Posterior vena cava (tissue), 2 donors: ENCODE measurements at regions not wholly inside any gene's neighbourhood (a gene's known extent, or its start where the extent isn't known, plus 50 kb on each side); places are given as distances from the start of the nearest gene placed in this dataset.

ENCODE experiments used
- DNase-seq: peaks from one replicate; pipeline ENCODE4 v3.0.0-alpha.2; 2020; ENCODE audit warnings: low spot score
- intact Hi-C, 2 donors: fragments of 100-400 bp; cut with DNase I; formaldehyde crosslinking; loops; one replicate each; pipeline versions ENCODE4 v1.14.1 to v1.14.2; 2022 to 2023
- donor health status: DM: yes; HTN: yes; CAD: no.
- donor health status: DM: yes; HTN: yes; CAD: no.

- no peak for DNase-seq
- intact Hi-C loops: no loop called here
Measured at GRCh38 chr5:105817416-105817815, 1853.3 kb downstream of the EFNA5 start.

GRCh38 chr5:105816961-105817360, 1853.8 kb downstream of the EFNA5 start:
- no peak for DNase-seq
- intact Hi-C loops: no loop called here

- intact Hi-C loops: no loop called here
- DNase-seq: no peak
Measured at GRCh38 chr5:105812304-105812703, 1858.4 kb downstream of the EFNA5 start.

DNA sequence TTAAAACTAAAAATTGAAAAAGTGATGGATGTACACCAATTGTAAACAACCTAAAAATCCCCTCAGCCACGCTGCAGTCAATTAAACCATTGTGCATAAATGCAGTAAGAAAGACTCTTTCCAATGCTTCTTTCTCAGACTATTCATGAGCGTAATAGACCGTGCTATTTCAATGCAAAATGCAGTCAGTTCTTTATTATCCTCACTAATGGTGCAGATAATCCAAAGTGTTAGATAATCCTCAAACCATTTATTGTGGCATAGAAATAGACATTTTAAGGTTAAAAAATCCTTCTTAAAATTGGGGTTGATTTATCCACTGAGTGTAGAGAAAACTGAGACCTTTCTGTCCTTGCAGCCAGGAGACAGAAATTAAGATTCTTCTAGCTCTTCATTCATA, 1862.8 kb downstream of the EFNA5 start:
- intact Hi-C loops: no loop called here
- DNase-seq: no peak

GRCh38 chr5:105807290-105807689, 1863.4 kb downstream of the EFNA5 start:
- intact Hi-C loops: no loop called here
- no peak for DNase-seq

- DNase-seq: no peak
- intact Hi-C loops: no loop called here
Measured at GRCh38 chr5:105806596-105806995, 1864.1 kb downstream of the EFNA5 start.

DNA sequence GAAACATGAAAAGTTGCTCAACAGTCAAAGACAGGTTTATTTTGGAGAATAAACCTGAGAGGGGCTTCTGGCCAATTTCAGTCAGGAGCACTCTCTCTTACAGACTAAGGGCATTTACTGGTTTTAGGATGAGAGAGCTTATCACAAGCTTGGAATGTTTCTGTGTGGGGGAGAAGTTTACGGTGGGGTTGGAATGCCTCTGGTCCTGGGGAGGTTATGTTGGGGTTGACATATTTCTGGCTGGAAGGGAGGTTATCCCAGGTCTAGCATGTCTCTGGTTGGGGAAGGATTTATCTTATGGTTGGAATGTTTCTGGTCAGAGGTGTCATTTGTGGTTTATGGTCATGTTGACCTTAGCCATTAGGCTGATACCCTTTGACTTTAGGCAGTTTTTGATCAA, 1867.3 kb downstream of the EFNA5 start:
- intact Hi-C loops: no loop called here

DNA sequence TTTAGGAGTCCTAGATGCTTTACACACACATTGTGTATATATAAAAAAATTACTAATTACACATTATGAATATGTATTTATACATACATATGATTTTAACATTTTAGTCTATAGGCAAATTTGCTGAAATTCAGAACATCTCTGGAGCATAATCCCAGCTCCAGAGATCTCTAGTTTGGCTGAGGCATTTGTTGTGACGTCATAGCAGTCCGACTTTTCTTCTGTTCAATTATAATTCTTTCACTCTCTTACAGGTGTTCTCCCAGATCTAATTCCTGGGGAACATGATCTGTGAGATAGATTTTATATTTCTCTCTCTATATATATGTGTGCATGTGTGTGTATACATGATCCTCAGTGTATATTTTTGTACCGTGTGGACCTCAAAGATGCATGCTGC, 1876.2 kb downstream of the EFNA5 start:
- no peak for DNase-seq
- intact Hi-C loops: no loop called here

More for the DNA sequence above, 1867.3 kb downstream of the EFNA5 start:
- no peak for DNase-seq

GRCh38 chr5:105789246-105789645, 1881.5 kb downstream of the EFNA5 start:
- DNase-seq: no peak
- intact Hi-C loops: no loop called here

GRCh38 chr5:105783811-105784210, 1886.9 kb downstream of the EFNA5 start:
- intact Hi-C loops: no loop called here
- DNase-seq: no peak

DNA sequence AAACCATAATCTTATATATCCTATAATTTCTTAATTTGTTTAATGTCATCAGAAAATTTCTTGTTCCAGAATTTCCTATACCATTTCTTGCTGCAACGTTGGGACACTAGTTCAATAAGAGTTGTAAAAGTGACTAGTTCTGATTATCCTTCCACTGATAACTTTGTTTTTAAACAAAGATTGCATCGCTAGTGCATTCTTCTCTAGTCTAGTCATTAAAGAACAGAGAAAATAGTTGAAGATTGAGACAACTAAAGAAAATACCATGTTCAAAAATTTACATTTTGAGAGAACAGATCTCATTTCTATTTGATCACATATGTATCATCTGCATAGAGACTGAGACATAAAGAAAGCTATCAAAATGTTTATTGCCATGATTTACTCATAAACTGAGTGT, 1888.2 kb downstream of the EFNA5 start:
- DNase-seq: no peak

GRCh38 chr5:105773241-105773640, 1897.5 kb downstream of the EFNA5 start:
- intact Hi-C loops: no loop called here
- no peak for DNase-seq

More for the DNA sequence above, 1888.2 kb downstream of the EFNA5 start:
- intact Hi-C loops: no loop called here

DNA sequence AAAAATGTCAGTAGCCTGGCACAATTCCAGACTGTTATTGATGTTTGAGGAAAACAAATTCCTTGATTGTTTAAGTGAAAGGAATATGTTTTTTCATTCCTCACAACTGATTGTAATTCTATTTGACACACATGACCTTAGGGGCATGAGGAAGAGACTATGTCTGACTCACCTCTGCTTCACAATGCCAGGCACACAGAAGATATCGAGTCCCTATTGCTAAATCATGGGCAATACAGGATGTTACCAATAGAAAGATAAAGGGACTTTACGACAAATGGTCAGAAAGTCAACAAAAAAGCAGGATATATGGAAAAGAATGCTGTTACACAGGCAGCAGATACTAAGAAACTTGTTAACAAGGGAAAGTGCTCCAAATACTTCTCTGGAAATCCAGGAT, 1903.5 kb downstream of the EFNA5 start:
- intact Hi-C loops: no loop called here
- DNase-seq: no peak

GRCh38 chr5:105762728-105763127, 1908.0 kb downstream of the EFNA5 start:
- DNase-seq: no peak
- intact Hi-C loops: no loop called here

DNA sequence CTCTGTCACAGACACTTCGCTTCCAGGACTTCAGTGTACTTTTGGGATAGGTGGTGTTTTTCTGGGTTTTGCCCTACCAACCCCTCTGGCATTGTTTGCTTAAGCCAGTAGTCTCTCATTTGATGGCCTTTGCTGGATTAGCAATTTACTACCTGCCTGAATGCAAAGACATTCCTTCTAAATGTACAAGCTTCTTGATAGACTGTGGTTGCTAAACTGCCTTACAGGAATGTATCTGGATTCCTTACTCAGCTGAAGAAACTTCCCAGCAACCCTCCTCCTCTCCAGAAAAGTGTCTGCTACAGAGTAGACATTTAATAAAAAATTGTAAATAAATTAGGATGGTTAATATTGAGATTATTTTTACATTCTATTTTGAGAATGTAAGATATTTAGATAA, 1916.7 kb downstream of the EFNA5 start:
- no peak for DNase-seq
- intact Hi-C loops: no loop called here

DNA sequence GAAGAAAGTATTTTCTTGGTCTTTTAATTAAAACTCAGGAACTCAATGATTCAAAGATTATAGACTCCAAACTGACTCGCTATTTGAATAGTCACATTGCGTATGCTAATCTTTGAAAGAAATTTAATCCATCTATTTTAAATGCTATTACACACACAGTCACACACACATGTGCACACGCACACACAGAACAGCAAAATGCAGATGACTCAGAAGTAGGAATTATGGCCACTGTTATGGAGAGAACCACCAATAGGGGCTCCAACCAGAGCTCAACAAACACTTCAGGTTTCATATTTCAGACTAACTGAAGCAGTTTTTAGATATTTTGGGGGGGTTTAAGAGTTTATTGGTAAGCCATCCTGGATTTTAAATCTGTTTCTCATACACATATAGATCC, 1917.9 kb downstream of the EFNA5 start:
- intact Hi-C loops: no loop called here

DNA sequence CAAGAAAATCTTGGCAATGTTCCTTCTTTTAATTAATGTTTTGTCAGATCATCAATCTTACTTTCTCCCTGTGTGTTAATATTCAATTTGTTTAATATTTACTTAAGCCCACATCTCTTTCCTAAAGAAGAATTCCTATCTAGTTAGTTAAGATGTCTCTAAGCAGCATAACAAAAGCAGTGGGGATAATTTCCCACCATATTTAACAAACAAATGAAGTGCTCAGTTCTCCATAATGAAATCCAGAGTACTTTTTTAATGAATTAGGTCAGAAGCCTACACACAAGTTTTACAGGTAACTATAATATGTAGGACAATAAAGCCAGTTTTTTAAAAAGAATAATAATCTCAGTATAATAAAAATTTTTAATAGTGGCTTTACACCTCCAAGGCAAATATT, 1918.8 kb downstream of the EFNA5 start:
- intact Hi-C loops: no loop called here
- DNase-seq: no peak

More for the DNA sequence above, 1917.9 kb downstream of the EFNA5 start:
- no peak for DNase-seq

- no peak for DNase-seq
Measured at GRCh38 chr5:105745111-105745510, 1925.6 kb downstream of the EFNA5 start.

GRCh38 chr5:105740242-105740641, 1930.5 kb downstream of the EFNA5 start:
- intact Hi-C loops: no loop called here
- DNase-seq: no peak

More at GRCh38 chr5:105745111-105745510, 1925.6 kb downstream of the EFNA5 start:
- intact Hi-C loops: no loop called here

- no peak for DNase-seq
- intact Hi-C loops: no loop called here
Measured at GRCh38 chr5:105739732-105740131, 1931.0 kb downstream of the EFNA5 start.

GRCh38 chr5:105735704-105736103, 1935.0 kb downstream of the EFNA5 start:
- no peak for DNase-seq
- intact Hi-C loops: no loop called here

DNA sequence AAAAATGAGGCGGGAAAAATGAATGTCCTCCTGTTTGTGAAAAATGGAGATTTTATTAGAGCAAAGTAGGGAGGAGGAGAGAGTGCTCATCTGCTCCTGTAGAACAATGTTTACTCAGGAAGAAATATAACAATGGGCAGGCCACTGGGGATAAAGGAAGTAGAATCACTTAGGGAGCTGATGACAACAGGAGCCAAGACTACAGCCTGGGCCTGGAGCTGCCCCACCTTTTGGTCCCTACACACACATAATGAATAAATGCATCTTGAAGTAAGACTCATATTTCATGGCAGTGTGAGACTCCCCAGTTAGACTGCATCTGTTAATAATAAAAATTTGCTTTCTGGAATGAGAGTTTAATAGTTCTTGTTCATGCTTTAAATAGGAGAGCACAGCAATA, 1939.8 kb downstream of the EFNA5 start:
- no peak for DNase-seq
- intact Hi-C loops: no loop called here
